Chondrocyte (in vitro differentiated cells): ENCODE measurements at regions not wholly inside any gene's neighbourhood (a gene's known extent, or its start where the extent isn't known, plus 50 kb on each side); places are given as distances from the start of the nearest gene placed in this dataset.
A peak's percentile ranks its signal among the peaks of the same experiment; 100 is the strongest.

Source experiments
- DNase-seq: peaks from one replicate; pipeline ENCODE4 v3.0.0; 2021; ENCODE audit warnings: mixed read lengths, low spot score
- H3K27ac Mint-ChIP-seq: one replicate; pipeline ENCODE4 v1.8.0; 2021; ENCODE audit warnings: mild to moderate bottlenecking, moderate library complexity, mixed read lengths; ENCODE audit not compliant: unreplicated experiment
- H3K27me3 Mint-ChIP-seq: 2 replicates; pipeline ENCODE4 v1.8.0; 2021; ENCODE audit warnings: low read depth, mixed read lengths
- H3K36me3 Mint-ChIP-seq: 2 replicates; pipeline ENCODE4 v1.8.0; 2021; ENCODE audit warnings: low read depth, mixed read lengths
- H3K4me1 Mint-ChIP-seq: 2 replicates; pipeline ENCODE4 v1.8.0; 2021; ENCODE audit warnings: low read depth, mild to moderate bottlenecking, mixed read lengths
- H3K4me3 Mint-ChIP-seq: one replicate; pipeline ENCODE4 v1.8.0; 2021; ENCODE audit warnings: mild to moderate bottlenecking, moderate library complexity, mixed read lengths; ENCODE audit not compliant: unreplicated experiment
- H3K9me3 Mint-ChIP-seq: 2 replicates; pipeline ENCODE4 v1.8.0; 2021; ENCODE audit warnings: low read depth, mixed read lengths
- TF ChIP-seq, protein P1 (sequence below): fragments of 200-600 bp; sonication (generic); IDR thresholded peaks from 2 replicates; pipeline ENCODE4 v1.5.0; 2021; ENCODE audit warnings: antibody characterized with exemption, mild to moderate bottlenecking, moderate library complexity

DNA sequence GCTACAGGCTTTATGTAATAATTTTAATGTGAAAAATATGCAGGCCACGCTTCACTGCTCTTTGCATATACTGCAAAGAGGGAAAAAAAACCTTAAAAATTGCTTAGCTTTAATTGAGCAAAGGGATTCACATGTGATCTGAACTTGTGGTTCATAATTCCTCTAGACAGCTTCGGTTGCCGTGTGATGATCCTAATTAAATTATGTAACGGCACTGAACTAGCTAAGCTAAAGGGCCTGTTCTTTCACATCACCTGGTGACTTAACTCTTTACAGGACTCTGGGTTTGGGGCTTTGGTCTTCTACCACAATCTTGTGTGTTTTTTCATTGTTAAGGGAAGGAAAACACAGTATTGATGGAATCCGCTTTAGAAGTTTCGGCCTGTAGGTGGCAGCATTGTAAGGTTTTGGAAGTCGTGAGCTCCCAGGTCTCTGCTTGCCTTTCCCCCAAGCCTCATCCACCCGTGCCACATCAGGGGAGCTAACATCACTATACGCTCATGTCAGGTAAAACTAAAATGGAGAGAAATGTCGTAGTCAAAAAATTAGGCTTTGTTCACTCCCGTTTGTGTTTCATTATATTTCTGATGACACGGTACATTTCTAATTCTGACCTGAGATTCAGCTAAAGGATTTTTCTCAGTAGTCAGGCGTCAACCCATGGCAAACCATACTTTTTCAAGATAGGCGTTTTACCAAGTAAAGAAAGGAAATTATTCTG lies 205.6 kb upstream of the DPH6 start:
- Mint-ChIP-seq H3K9me3 (no peaks in the 10 kb centered on the region), H3K36me3 (peaks cover 1% of the 10 kb centered on the region), H3K4me1 (peaks cover 45% of the 10 kb centered on the region), H3K27ac (no peak overlapping the region), H3K27me3 (no peaks in the 10 kb centered on the region), H3K4me3 (no peak overlapping the region)
- TF ChIP-seq, protein P1, sequence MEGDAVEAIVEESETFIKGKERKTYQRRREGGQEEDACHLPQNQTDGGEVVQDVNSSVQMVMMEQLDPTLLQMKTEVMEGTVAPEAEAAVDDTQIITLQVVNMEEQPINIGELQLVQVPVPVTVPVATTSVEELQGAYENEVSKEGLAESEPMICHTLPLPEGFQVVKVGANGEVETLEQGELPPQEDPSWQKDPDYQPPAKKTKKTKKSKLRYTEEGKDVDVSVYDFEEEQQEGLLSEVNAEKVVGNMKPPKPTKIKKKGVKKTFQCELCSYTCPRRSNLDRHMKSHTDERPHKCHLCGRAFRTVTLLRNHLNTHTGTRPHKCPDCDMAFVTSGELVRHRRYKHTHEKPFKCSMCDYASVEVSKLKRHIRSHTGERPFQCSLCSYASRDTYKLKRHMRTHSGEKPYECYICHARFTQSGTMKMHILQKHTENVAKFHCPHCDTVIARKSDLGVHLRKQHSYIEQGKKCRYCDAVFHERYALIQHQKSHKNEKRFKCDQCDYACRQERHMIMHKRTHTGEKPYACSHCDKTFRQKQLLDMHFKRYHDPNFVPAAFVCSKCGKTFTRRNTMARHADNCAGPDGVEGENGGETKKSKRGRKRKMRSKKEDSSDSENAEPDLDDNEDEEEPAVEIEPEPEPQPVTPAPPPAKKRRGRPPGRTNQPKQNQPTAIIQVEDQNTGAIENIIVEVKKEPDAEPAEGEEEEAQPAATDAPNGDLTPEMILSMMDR: peak; percentile 96
- DNase-seq: no peak

DNA sequence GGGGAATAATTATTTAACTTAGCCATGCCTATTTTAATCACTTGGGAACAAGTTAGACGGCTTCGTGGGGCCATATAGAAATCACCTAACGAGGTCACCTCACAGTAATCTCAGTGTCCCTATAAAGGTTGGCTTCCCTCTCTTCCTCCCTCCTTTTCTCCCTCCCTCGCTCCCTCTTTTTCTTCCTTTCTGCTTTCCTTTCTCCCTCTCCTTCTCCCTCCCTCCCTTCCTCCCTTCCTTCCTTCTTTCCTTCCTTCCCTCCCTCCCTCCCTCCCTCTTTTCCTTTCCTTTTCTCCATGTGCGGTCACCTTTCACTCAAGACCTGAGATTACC lies 206.1 kb upstream of the DPH6 start:
- no peak for DNase-seq
- no peaks in the 10 kb centered on the region for H3K27me3 Mint-ChIP-seq
- no peak overlapping the region for H3K4me3 Mint-ChIP-seq
- no peak overlapping the region for H3K27ac Mint-ChIP-seq
- peaks cover 49% of the 10 kb centered on the region for H3K4me1 Mint-ChIP-seq
- H3K36me3 Mint-ChIP-seq: peaks cover 1% of the 10 kb centered on the region
- TF ChIP-seq, protein P1: no peak
- no peaks in the 10 kb centered on the region for H3K9me3 Mint-ChIP-seq

DNA sequence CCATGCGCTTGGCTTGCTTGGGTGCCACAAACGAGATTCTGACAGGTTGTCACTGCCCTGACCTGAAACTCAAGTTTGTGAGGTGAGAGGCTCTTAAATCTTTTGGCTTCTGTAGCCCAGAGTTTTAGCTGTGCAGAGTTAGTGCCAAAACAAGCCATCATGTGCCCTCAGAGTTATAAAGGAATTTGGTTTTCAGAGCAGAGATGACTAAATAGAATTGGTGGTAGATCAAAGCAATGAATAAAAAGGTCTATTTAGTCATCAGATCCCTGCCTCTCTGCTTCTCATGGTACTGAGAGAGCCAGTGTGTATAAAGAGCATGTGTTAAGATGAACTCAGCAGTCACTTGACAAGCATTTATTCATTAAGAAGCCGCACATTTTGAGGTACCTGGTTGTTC lies 207.5 kb upstream of the DPH6 start:
- Mint-ChIP-seq H3K4me1 (peaks cover 62% of the 10 kb centered on the region), H3K36me3 (peaks cover under 1% of the 10 kb centered on the region), H3K9me3 (no peaks in the 10 kb centered on the region), H3K27ac (no peak overlapping the region), H3K4me3 (no peak overlapping the region), H3K27me3 (no peaks in the 10 kb centered on the region)
- TF ChIP-seq, protein P1: no peak
- no peak for DNase-seq

DNA sequence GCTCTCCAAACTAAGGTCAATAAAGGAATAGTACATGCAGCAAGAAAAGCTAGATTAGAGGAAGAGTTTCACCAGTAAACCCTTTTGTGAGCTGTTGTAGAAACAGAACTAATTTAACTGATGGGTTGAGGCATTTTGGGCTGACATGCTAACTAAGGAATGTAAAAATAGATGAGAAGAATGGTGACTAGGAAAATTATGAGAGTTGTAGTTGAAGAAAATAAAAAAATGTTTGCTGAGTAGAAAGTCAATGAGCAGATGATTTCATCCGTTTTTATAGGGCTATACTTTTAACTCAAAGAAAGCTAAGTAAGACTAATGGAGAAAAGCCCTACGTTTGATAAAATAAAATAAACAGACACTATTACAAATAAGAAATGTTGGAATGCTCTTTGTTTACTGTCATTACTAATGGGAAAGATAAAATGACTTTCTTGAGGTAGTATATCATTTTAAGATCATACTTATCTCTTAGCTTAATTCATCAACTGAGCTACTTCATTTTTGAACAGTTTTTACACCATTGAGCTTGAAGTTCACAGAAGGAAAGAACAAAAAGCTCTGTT lies 209.4 kb upstream of the DPH6 start:
- H3K27ac Mint-ChIP-seq: no peak overlapping the region
- no peaks in the 10 kb centered on the region for H3K9me3 Mint-ChIP-seq
- H3K36me3 Mint-ChIP-seq: no peaks in the 10 kb centered on the region
- no peak overlapping the region for H3K4me3 Mint-ChIP-seq
- H3K27me3 Mint-ChIP-seq: no peaks in the 10 kb centered on the region
- H3K4me1 Mint-ChIP-seq: peaks cover 66% of the 10 kb centered on the region
- TF ChIP-seq, protein P1: no peak
- no peak for DNase-seq

DNA sequence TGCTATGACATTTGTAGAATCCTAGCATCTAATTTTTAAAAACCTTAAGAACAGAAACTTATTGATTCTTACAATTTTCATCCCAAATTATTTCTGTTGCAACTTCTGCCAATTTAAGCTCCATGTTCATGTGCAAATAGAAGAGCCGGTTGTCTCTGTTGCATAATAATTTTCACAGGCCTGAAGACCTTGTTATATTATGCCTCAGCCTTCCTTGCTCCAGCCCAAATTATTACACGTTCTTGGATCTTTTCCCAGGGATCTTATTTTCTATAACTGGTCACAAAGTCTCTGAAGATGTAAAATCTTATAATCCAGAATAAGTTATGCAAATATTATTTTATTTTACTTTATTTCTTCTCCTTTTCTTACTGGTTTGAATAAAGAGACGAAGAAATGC lies 210.7 kb upstream of the DPH6 start:
- Mint-ChIP-seq H3K27ac (no peak overlapping the region), H3K36me3 (no peaks in the 10 kb centered on the region), H3K4me3 (no peak overlapping the region), H3K9me3 (no peaks in the 10 kb centered on the region), H3K4me1 (peaks cover 59% of the 10 kb centered on the region), H3K27me3 (no peaks in the 10 kb centered on the region)
- TF ChIP-seq, protein P1: no peak
- no peak for DNase-seq
